Sigmoid colon (tissue), 3 donors: ENCODE measurements at regions not wholly inside any gene's neighbourhood (a gene's known extent, or its start where the extent isn't known, plus 50 kb on each side); places are given as distances from the start of the nearest gene placed in this dataset.

ENCODE experiments used
- POLR2A ChIP-seq, 2 donors: fragments of 450-650 bp; IDR thresholded peaks; one replicate each; pipeline ENCODE4 v1.6.1; 2016; ENCODE audit warnings: antibody characterized with exemption in 2 of 2, mild to moderate bottlenecking in 2 of 2, moderate library complexity in 2 of 2
- TF ChIP-seq, protein P1 (sequence below), 4 experiments: fragments of 450-650 bp in 3 of 4; fragments of 200-600 bp in 1 of 4; IDR thresholded peaks; one replicate each; pipeline ENCODE4 v1.5.1; 2016 to 2019; ENCODE audit warnings: antibody characterized with exemption in 4 of 4, mild to moderate bottlenecking in 3 of 4, moderate library complexity in 2 of 4

DNA sequence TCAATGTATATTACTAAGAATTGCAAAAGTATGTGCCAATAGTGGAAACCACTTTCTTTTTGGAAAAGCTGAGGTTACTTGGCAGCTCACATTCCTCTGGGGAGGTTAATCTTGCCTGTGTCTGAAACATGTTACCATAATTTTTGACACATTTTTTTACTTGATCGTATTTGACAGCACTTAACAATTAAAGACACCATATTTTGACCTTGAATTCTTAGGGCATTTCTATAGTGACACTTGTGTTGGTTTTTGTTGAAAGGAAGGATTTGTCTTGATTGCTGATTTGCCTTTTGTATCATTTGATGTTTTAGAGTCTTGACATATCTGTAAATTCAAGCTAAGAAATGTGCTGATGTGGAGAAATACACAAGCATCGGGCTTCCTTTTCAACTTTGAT lies 2135.5 kb downstream of the PCDH7 start:
- no peak for TF ChIP-seq POLR2A (IDR thresholded peaks at IDR 0.05)
- TF ChIP-seq, protein P1, sequence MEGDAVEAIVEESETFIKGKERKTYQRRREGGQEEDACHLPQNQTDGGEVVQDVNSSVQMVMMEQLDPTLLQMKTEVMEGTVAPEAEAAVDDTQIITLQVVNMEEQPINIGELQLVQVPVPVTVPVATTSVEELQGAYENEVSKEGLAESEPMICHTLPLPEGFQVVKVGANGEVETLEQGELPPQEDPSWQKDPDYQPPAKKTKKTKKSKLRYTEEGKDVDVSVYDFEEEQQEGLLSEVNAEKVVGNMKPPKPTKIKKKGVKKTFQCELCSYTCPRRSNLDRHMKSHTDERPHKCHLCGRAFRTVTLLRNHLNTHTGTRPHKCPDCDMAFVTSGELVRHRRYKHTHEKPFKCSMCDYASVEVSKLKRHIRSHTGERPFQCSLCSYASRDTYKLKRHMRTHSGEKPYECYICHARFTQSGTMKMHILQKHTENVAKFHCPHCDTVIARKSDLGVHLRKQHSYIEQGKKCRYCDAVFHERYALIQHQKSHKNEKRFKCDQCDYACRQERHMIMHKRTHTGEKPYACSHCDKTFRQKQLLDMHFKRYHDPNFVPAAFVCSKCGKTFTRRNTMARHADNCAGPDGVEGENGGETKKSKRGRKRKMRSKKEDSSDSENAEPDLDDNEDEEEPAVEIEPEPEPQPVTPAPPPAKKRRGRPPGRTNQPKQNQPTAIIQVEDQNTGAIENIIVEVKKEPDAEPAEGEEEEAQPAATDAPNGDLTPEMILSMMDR (IDR thresholded peaks at IDR 0.05), result no peak
